Stimulated activated CD4-positive, alpha-beta T cell treated with anti-CD3 and anti-CD28 coated beads, Interleukin-15, amount 100 ng/mL, for 24 hours (primary cell): ENCODE measurements at regions not wholly inside any gene's neighbourhood (a gene's known extent, or its start where the extent isn't known, plus 50 kb on each side); places are given as distances from the start of the nearest gene placed in this dataset.
A peak's percentile ranks its signal among the peaks of the same experiment; 100 is the strongest.

Experiments
- DNase-seq: peaks from one replicate; pipeline ENCODE4 v3.0.0-alpha.2; 2020

DNA sequence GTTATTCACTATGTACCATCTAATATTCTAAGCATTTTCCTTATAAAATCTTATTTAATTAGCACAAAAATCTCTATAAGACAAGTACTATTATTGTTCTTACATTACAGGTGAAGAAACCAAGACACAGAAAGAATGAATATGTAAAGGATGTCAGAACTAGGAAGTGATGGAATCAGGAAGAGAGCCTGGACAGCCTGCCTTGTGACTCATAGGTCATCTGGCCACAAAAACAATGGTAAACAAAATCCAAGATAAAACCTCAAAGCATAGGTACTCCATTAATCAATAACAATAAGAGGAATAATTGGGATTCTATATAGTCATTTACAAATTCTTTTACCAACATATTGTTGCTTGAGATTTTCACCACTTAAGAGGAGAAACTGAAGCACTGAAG, 505.4 kb upstream of the PIK3C3 start:
- no peak for DNase-seq

GRCh38 chr18:41444943-41445342, 510.1 kb upstream of the PIK3C3 start:
- DNase-seq = no peak

DNA sequence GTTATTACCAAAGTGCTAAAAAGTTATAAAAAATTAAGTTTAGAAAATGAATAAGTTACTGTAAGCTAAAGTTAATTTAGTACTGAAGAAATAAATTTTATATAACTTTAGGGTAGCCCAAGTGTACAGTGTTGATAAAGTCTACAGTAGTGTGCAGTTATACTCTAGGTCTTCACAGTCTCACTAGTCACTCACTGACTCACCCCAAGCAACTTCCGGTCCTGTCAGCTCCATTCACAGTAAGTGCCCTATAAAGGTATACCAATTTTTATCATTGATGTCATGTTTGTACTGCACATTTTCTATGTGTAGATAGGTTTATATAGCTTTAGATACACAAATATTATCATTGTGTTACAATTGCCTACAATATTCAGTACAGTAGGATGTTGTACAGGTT, 518.3 kb upstream of the PIK3C3 start:
- DNase-seq = no peak

DNA sequence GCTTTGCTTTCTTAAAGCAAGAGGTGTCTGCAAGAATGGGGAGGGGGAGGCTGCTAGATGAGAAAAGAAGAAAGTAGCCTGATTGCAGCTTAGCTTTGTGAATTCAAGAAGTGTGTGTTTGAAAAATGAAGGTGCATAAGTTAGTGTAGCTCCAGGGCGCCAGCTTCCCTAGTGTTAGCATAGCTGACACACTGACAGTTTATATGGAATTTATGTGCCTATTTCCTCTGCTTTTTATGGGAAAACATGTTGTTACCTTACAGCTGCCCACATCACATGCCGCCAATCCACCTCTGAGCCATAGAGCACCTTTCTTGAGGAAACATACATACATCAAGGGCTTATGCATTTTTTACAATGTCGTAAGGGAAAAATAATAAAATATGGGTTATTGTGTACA, 536.4 kb upstream of the PIK3C3 start:
- DNase-seq = no peak

- no peak for DNase-seq
These were observed 539.0 kb upstream of the PIK3C3 start for GRCh38 chr18:41416044-41416443.

GRCh38 chr18:41410006-41410405, 545.0 kb upstream of the PIK3C3 start:
- DNase-seq = no peak

- DNase-seq = no peak
These were observed 548.2 kb upstream of the PIK3C3 start for GRCh38 chr18:41406834-41407233.

DNA sequence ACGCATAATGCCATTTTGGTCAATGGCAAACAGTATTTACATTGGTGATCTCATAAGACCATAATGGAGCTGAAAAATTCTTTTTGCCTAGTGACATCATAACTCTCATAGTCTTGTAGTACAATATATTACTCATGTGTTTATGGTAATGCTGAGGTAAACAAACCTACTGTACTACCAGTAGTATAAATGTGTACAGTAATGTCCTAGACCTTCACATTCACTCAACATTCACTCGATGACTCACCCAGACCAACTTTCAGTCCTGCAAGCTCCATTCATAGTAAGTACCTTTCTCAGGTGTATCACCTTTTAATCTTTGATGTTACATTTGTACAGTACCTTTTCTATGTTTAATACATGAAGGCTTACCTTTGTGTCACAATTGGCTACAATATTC, 558.2 kb upstream of the PIK3C3 start:
- DNase-seq = no peak

- no peak for DNase-seq
These were observed 558.8 kb upstream of the PIK3C3 start for GRCh38 chr18:41396211-41396610.

GRCh38 chr18:41395695-41396094, 559.3 kb upstream of the PIK3C3 start:
- no peak for DNase-seq

DNA sequence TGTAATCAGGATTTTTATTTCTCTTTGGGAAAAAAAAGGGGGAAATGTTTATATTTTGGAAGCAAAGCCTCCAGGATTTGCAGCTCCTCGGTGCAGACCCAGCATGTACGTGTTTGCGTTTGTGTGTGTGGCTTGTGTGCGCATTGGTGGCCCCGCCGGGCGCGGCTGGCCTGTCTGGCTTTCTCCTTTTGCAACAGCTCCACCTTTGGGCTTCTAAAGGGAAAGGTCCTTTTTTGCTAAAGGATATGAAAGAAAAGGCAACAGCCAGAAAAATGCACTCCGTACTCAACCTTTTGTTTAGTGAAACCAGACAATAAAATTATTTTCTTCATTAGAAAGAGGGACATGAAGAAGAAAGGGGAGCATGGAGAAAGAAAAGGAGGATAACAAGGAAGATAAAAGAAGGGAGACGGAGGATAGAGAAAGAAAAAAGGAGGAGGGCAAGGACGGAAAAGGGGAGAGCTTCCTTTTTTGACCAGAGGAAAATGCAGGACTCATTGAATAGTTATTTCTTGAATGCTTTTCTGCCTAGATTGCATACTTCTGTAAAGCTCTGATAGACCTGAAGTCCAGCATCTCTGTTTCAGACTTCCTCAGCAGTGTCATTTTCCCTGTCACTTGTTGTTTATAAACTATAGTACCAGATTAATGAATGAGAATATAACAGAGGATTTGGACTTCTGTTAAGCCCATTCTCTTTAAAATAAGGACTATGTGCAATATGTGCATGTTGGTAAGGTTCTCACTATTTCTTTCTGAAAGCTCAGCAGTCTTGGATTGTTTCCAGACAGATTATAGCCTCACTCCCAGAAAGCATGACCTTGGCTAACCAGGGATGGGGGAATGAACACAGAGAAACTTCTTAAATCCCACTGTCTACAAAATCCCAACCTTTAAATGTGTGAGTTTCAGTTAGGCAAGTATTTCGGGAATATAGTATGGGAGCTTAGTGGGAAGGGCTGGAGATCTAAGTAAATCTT, 563.1 kb upstream of the PIK3C3 start:
- DNase-seq = peak; percentile 2

GRCh38 chr18:41390309-41390708, 564.7 kb upstream of the PIK3C3 start:
- no peak for DNase-seq

GRCh38 chr18:41378598-41378997, 576.4 kb upstream of the PIK3C3 start:
- DNase-seq = no peak

GRCh38 chr18:41373612-41374011, 581.4 kb upstream of the PIK3C3 start:
- no peak for DNase-seq

GRCh38 chr18:41372046-41372665, 582.9 kb upstream of the PIK3C3 start:
- no peak for DNase-seq

GRCh38 chr18:41371156-41372045, 583.6 kb upstream of the PIK3C3 start:
- no peak for DNase-seq

DNA sequence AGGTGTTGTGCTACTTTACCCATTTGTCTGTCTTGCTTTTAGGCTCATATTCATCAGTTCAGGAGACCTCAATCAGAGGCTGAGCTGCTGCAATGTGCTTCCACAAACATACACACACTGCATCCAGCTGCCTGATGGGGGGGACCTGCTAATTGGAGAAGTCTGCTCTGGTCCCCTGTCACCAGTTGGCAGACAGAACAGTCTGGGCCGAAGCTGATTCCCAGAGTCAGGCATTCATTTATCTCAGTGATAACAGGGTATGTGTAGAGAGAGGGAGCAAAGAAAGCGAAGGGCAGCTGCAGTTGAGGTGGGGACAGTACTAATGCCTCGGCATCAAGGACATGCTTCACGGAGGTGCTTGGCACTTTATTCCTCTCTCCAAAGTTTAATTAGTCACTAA, 584.3 kb upstream of the PIK3C3 start:
- no peak for DNase-seq

DNA sequence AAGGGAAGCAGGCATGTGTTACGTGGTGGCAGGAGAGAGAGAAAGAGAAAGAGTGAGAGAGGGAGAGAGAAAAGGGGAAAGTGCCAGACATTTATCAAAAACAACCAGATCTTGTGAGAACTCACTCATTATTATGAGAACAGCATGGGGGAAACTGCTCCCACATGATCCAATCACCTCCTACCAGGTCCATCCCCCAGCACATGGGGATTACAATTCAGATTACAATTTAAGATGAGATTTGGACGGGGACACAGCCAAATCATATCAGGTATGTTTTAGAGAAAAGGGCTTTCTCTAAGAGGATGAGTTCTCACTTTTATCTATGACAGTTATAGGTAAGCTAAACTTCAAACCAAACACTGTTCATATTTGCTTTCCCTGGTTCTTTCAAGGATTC, 597.3 kb upstream of the PIK3C3 start:
- no peak for DNase-seq

DNA sequence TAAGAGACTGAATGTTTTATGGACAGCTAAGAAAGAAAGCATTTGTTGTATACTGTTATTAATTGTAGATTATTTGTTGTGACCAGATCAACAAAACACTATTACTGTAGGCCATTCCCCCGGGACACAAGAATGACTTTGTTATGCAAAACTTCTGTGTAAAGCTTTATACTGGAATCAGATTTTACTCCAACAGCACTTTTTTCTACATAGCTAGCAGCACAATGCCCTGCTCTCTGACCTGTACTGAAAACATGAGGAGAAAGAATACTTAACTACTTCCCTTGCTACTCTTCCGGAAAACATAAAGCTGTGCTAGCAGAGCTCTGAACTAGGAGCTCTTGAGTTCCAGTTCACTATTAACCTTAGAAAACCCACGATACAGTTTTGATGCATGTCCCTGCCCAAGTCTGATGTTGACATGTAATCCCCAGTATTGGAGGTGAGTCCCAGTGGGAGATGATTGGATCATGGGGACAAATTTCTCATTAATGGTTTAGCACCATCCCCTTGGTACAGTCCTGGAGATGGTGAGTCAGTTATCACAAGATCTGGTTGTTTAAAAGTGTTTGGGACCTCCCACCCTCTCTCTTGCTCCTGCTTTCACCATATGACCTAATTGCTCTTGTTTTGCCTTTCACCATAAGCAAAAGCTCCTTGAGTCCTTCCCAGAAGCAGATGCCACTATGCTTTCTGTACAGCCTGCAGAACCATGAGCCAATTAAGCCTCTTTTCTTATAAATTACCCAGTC, 601.1 kb upstream of the PIK3C3 start:
- DNase-seq = no peak

- DNase-seq = no peak
These were observed 603.6 kb upstream of the PIK3C3 start for GRCh38 chr18:41351430-41351829.

DNA sequence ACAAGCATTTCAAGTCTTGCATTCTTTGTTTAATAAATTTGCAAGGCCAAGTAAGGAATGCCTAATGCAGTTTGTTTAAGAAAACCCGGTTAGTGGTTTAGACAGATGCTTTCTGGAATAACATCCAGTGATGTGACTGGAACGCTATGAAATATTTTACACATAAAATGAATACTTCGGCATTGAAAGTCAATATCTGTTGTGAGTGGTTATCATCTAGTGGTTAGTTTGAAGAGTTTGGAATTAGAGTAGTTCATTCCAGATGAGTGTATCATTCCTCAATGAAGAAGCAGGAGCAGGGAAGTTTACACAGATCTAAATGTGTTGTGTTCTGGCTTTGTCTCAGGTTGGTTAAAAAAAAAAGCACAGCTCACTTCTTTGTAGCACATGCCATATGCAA, 608.0 kb upstream of the PIK3C3 start:
- DNase-seq = no peak

DNA sequence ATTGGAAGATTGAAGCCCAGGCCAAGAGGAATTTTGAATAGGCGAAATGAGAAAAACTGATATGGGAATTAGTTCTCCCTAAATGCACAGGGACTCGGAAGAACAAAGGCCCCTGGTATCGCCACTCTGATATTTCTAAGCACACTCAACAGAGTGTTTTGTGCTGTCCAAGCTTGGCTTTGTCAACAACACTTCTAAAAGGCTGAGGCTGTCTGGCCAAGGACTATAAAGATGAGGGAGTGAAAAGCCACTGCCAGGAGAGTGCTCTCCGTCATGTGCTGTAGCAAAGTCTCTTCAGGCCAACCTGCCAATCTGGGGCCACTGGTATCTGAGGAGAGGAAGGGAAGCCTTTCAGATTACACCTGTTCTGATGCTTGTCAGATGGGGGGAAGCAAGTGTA, 611.2 kb upstream of the PIK3C3 start:
- DNase-seq = no peak

GRCh38 chr18:41338341-41338740, 616.7 kb upstream of the PIK3C3 start:
- no peak for DNase-seq
